ENCODE measurements at regions not wholly inside any gene's neighbourhood (a gene's known extent, or its start where the extent isn't known, plus 50 kb on each side); places are given as distances from the start of the nearest gene placed in this dataset.

DNA sequence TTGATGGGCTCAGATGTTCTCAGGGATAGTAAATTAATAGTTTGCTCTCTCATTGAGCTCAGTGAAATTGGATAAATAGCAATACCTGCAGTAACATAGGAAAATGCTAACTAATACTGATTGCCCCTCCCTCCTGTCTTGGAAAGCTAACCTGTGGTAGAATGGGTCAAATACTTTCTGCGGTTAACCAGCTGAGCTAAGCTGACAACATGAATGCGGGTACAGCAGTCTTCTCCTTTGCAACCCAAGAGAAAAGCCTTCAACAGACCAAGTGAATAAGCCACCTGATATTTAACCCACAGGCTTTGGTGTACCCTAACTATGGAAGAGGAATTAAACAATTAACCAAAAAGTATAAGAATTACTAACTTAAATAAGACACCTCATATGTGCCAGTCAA is 408.3 kb upstream of the MAF start:
- DNase-seq (ENCODE audit: low spot score): no peak
- in situ Hi-C loops (cut with MboI; ENCODE audit: low pct_unique_long_range_greater_than_20kb, low sequenced_read_pairs, unreplicated experiment): no loop called here
- TF ChIP-seq, protein P1, sequence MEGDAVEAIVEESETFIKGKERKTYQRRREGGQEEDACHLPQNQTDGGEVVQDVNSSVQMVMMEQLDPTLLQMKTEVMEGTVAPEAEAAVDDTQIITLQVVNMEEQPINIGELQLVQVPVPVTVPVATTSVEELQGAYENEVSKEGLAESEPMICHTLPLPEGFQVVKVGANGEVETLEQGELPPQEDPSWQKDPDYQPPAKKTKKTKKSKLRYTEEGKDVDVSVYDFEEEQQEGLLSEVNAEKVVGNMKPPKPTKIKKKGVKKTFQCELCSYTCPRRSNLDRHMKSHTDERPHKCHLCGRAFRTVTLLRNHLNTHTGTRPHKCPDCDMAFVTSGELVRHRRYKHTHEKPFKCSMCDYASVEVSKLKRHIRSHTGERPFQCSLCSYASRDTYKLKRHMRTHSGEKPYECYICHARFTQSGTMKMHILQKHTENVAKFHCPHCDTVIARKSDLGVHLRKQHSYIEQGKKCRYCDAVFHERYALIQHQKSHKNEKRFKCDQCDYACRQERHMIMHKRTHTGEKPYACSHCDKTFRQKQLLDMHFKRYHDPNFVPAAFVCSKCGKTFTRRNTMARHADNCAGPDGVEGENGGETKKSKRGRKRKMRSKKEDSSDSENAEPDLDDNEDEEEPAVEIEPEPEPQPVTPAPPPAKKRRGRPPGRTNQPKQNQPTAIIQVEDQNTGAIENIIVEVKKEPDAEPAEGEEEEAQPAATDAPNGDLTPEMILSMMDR (IDR thresholded peaks at IDR 0.05; ENCODE audit: extremely low read depth, insufficient read depth, missing control alignments): no peak

DNA sequence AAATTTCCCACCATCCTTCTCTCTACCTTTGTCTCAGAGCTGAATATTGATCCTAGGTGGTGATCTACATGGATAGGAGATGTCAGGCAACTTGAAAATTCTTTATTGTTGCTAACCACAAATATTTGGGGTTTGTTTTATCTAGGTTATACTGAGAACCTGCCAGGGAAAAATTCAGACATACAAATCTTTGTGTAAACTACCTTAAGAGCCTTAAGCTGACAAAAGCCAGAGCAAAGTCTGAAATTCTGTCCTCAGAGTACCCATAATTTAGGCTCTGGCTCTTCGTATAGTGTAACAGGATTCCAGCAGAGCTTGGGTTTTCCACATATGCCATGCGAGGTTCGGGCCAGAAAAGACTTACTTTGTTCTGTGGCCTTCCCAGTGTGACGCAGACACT is 406.7 kb upstream of the MAF start:
- in situ Hi-C loops (cut with MboI; ENCODE audit: low pct_unique_long_range_greater_than_20kb, low sequenced_read_pairs, unreplicated experiment): no loop called here
- TF ChIP-seq, protein P1 (IDR thresholded peaks at IDR 0.05; ENCODE audit: extremely low read depth, insufficient read depth, missing control alignments): no peak
- no peak for DNase-seq (ENCODE audit: low spot score)

DNA sequence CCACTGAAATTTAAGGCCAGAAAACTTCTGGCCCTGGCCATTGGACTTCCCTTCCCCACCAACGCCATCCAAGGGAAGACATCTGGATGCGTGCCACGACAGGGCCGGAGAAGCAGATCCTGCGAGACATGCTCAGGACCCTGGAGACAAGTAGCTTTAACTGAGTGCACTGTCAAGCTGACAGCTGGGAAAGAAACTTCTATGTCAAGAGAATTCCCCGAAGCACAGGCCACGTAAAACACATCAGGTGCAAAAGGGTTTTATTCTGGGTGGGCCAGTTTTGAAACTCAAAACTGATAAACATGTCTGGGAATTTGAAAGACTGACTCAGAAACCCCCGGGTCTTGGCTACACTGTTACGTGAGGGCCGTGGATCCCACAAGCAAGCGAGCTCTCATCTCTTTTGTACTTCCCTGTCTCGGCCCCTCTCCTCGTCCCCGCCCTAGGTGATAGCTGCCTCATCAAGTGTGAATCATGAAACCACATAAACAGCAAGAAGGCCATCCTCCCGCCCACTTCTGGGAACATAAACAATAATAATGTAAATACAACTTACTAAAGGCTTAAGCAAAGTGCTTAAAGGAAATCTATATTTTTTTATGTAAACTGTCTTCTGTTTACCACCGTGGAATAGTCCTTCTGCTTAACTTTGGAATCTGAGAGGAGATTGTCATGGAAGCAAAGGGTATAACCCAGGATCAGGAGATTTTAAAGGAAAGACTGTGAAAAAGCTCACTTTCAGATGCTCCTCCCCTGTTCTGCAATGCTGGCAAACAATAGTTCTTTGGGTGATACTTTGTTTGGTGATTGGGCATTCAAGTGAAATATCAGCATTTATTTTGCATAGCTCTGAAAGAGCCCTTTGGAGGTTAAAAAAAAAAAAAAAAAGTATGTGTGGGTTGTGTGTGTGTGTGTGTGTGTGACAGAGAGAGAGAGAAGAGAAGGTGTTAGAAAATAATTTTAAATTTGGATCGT is 406.0 kb upstream of the MAF start:
- in situ Hi-C loops (cut with MboI; ENCODE audit: low pct_unique_long_range_greater_than_20kb, low sequenced_read_pairs, unreplicated experiment): no loop called here
- TF ChIP-seq, protein P1 (IDR thresholded peaks at IDR 0.05; ENCODE audit: extremely low read depth, insufficient read depth, missing control alignments): no peak
- no peak for DNase-seq (ENCODE audit: low spot score)

DNA sequence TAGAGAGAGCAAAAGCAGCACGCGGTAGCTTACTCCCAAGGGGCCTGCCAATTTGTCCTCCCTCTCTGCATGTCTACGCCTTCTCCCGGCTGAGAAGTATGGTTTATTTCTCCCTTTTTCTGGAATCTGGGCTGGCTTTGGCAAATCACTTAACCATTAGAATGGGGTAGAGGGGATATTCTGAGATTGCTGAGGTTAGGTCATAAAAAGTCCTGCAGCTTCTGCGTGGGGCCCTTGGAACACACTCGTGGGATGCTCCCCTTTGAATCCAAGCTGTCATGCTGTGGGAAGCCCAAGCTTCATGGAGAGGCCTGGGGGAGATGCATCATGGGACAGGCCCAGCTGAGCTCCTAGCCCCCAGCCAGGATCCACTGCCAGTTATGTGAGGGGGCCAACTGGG is 403.6 kb upstream of the MAF start:
- TF ChIP-seq, protein P1 (IDR thresholded peaks at IDR 0.05; ENCODE audit: extremely low read depth, insufficient read depth, missing control alignments): no peak
- no peak for DNase-seq (ENCODE audit: low spot score)
- in situ Hi-C loops (cut with MboI; ENCODE audit: low pct_unique_long_range_greater_than_20kb, low sequenced_read_pairs, unreplicated experiment): no loop called here

DNA sequence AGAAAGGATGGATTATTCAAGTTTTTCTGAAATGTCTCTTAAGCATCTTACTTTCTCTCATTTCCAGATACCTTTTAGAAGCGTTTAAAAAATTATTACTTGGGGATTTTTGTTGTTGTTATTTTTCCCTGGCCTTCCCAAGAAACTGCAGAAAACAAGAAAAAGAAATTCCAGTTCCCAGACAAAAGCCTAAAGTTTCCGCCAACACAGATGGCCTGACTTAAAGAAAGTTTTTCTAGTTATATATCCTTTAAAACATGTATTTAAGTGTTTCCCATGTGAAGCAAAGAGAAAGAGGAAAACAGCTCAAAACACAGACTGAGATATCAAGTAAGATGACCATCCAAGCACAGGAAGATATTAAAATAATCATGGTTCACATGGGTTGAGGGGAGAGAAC is 401.7 kb upstream of the MAF start:
- TF ChIP-seq, protein P1 (IDR thresholded peaks at IDR 0.05; ENCODE audit: extremely low read depth, insufficient read depth, missing control alignments): no peak
- no peak for DNase-seq (ENCODE audit: low spot score)
- in situ Hi-C loops (cut with MboI; ENCODE audit: low pct_unique_long_range_greater_than_20kb, low sequenced_read_pairs, unreplicated experiment): no loop called here

DNA sequence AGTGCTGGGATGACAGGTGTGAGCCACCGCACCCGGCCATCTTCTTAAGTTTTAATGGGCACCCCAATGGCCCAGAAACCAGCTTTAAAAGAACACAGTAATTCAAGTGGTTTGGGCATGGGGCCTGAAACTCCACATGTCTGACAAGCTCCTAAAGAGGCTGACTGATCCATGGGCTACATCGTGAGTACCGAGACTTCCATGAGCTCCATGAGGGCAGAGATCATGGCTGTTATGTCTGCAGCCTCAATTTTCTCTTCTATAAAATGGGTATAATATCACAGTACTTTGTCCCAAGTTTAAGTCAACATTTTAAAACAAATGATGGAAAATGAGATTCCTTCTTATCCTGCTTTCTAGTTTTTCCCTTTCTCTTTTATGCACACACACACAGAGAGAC is 397.6 kb upstream of the MAF start:
- in situ Hi-C loops (cut with MboI; ENCODE audit: low pct_unique_long_range_greater_than_20kb, low sequenced_read_pairs, unreplicated experiment): no loop called here
- no peak for DNase-seq (ENCODE audit: low spot score)
- TF ChIP-seq, protein P1 (IDR thresholded peaks at IDR 0.05; ENCODE audit: extremely low read depth, insufficient read depth, missing control alignments): no peak

All from GM13977 (cell line).